ENCODE measurements at regions not wholly inside any gene's neighbourhood (a gene's known extent, or its start where the extent isn't known, plus 50 kb on each side); places are given as distances from the start of the nearest gene placed in this dataset.

GRCh38 chr11:110379261-110379660 lies 50.5 kb upstream of the FDX1 start:
- no peak for TF ChIP-seq POLR2A (IDR thresholded peaks at IDR 0.05; ENCODE audit: low read length)
- TF ChIP-seq GATA1 (IDR thresholded peaks at IDR 0.05; ENCODE audit: low read depth, low read length): no peak
